Tibial artery (tissue), 4 donors: ENCODE measurements at regions not wholly inside any gene's neighbourhood (a gene's known extent, or its start where the extent isn't known, plus 50 kb on each side); places are given as distances from the start of the nearest gene placed in this dataset.

ENCODE experiments used
- DNase-seq, 2 donors: peaks; one replicate each; pipeline ENCODE4 v3.0.0-alpha.2; 2019
- H3K27ac ChIP-seq, 2 donors: fragments of 200-600 bp; sonication (generic) in 1 of 2; 1 replicate in 1 of 2; 2 replicates in 1 of 2; pipeline ENCODE4 v1.5.1; 2018 to 2019; ENCODE audit warnings: mild to moderate bottlenecking in 1 of 2
- H3K27me3 ChIP-seq, 2 donors: fragments of 200-600 bp; sonication (generic) in 1 of 2; one replicate each; pipeline versions ENCODE4 v1.5.1 to v1.6.0; 2016 to 2019
- H3K36me3 ChIP-seq, 3 donors: fragments of 200-600 bp; sonication (generic) in 2 of 3; one replicate each; pipeline ENCODE4 v1.5.1; 2016 to 2019; ENCODE audit warnings: mild to moderate bottlenecking in 2 of 3
- H3K4me1 ChIP-seq, 4 donors: fragments of 200-600 bp; sonication (generic) in 2 of 4; 1 replicate in 3 of 4; 2 replicates in 1 of 4; pipeline ENCODE4 v1.5.1; 2016 to 2019
- H3K4me3 ChIP-seq, 2 donors: fragments of 200-600 bp; sonication (generic) in 1 of 2; 1 replicate in 1 of 2; 2 replicates in 1 of 2; pipeline ENCODE4 v1.5.1; 2018 to 2019; ENCODE audit warnings: mild to moderate bottlenecking in 2 of 2
- H3K9me3 ChIP-seq, 3 donors: fragments of 200-600 bp; sonication (generic) in 1 of 3; one replicate each; pipeline ENCODE4 v1.5.1; 2016 to 2019
- CTCF ChIP-seq, 2 experiments: fragments of 200-600 bp in 1 of 2; fragments of 450-650 bp in 1 of 2; IDR thresholded peaks; one replicate each; pipeline ENCODE4 v1.5.1; 2017 to 2019; ENCODE audit warnings: antibody characterized with exemption in 2 of 2, mild to moderate bottlenecking in 1 of 2, moderate library complexity in 1 of 2
- intact Hi-C: fragments of 100-400 bp; cut with DNase I; formaldehyde crosslinking; loops from one replicate; pipeline ENCODE4 v1.15.0; 2023; ENCODE audit warnings: low total_unique reads

- intact Hi-C loops = no loop called here
- Histone ChIP-seq H3K4me3 (no peak overlapping the region), H3K36me3 (no peaks in the 10 kb centered on the region), H3K27me3 (no peaks in the 10 kb centered on the region), H3K9me3 (no peaks in the 10 kb centered on the region), H3K4me1 (no peaks in the 10 kb centered on the region), H3K27ac (no peak overlapping the region)
- TF ChIP-seq CTCF (IDR thresholded peaks at IDR 0.05) = no peak
- no peak for DNase-seq
Observed at GRCh38 chr12:91349476-91349875, 166.9 kb upstream of the DCN start.

GRCh38 chr12:91347481-91348214 lies 165.0 kb upstream of the DCN start:
- no peak for DNase-seq
- no peaks in the 10 kb centered on the region for H3K4me1 ChIP-seq
- no peaks in the 10 kb centered on the region for H3K27me3 ChIP-seq
- no peak for TF ChIP-seq CTCF (IDR thresholded peaks at IDR 0.05)
- intact Hi-C loops = no loop called here
- no peaks in the 10 kb centered on the region for H3K9me3 ChIP-seq
- no peak overlapping the region for H3K27ac ChIP-seq
- H3K36me3 ChIP-seq = no peaks in the 10 kb centered on the region
- H3K4me3 ChIP-seq = no peak overlapping the region

- no peak overlapping the region for H3K4me3 ChIP-seq
- intact Hi-C loops = no loop called here
- no peaks in the 10 kb centered on the region for H3K27me3 ChIP-seq
- no peaks in the 10 kb centered on the region for H3K4me1 ChIP-seq
- TF ChIP-seq CTCF (IDR thresholded peaks at IDR 0.05) = no peak
- DNase-seq = no peak
- no peaks in the 10 kb centered on the region for H3K9me3 ChIP-seq
- no peak overlapping the region for H3K27ac ChIP-seq
- no peaks in the 10 kb centered on the region for H3K36me3 ChIP-seq
Observed at GRCh38 chr12:91346827-91347226, 164.2 kb upstream of the DCN start.

- H3K4me1 ChIP-seq = no peaks in the 10 kb centered on the region
- H3K4me3 ChIP-seq = no peak overlapping the region
- no peaks in the 10 kb centered on the region for H3K27me3 ChIP-seq
- no peak for TF ChIP-seq CTCF (IDR thresholded peaks at IDR 0.05)
- no peak overlapping the region for H3K27ac ChIP-seq
- intact Hi-C loops = no loop called here
- no peaks in the 10 kb centered on the region for H3K9me3 ChIP-seq
- DNase-seq = no peak
- no peaks in the 10 kb centered on the region for H3K36me3 ChIP-seq
Observed at GRCh38 chr12:91344408-91344807, 161.8 kb upstream of the DCN start.

GRCh38 chr12:91343010-91343409 lies 160.4 kb upstream of the DCN start:
- no peaks in the 10 kb centered on the region for H3K36me3 ChIP-seq
- no peak for TF ChIP-seq CTCF (IDR thresholded peaks at IDR 0.05)
- H3K4me1 ChIP-seq = no peaks in the 10 kb centered on the region
- no peaks in the 10 kb centered on the region for H3K9me3 ChIP-seq
- H3K27me3 ChIP-seq = no peaks in the 10 kb centered on the region
- H3K4me3 ChIP-seq = no peak overlapping the region
- DNase-seq = no peak
- no peak overlapping the region for H3K27ac ChIP-seq
- intact Hi-C loops = no loop called here

GRCh38 chr12:91339106-91339505 lies 156.5 kb upstream of the DCN start:
- Histone ChIP-seq H3K27ac (no peak overlapping the region), H3K36me3 (no peaks in the 10 kb centered on the region), H3K4me3 (no peak overlapping the region), H3K9me3 (no peaks in the 10 kb centered on the region), H3K27me3 (no peaks in the 10 kb centered on the region), H3K4me1 (no peaks in the 10 kb centered on the region)
- TF ChIP-seq CTCF (IDR thresholded peaks at IDR 0.05) = no peak
- intact Hi-C loops = no loop called here
- no peak for DNase-seq
